H1 (cell line): ENCODE measurements at regions not wholly inside any gene's neighbourhood (a gene's known extent, or its start where the extent isn't known, plus 50 kb on each side); places are given as distances from the start of the nearest gene placed in this dataset.

Experiments
- CTCF ChIA-PET: fragments of 300-600 bp; sonication (Branson Sonifier 250); formaldehyde crosslinking; loops from one replicate; lab custom pipeline; 2021; ENCODE audit not compliant: partially characterized antibody; lab: Charles Lee
- POLR2A ChIA-PET: fragments of 300-600 bp; sonication (Branson Sonifier 250); formaldehyde crosslinking; loops from one replicate; lab custom pipeline; 2021; ENCODE audit warnings: inconsistent platforms; ENCODE audit not compliant: partially characterized antibody; lab: Charles Lee
- DNase-seq, 2 experiments: peaks; one replicate each; pipeline versions ENCODE4 v3.0.0 to v3.0.0-alpha.2; 2010 to 2022; ENCODE audit warnings: low spot score in 2 of 2, low read depth in 1 of 2, mixed read lengths in 1 of 2
- FAIRE-seq: peaks from 2 replicates; lab custom pipeline; 2011; peaks lifted over from hg19 to GRCh38; lab: Jason Lieb, UNC
- H2AFZ ChIP-seq: 2 replicates; pipeline ENCODE4 v1.8.1; 2012; ENCODE audit warnings: low read length, inconsistent platforms
- H2AK5ac ChIP-seq: 2 replicates; pipeline ENCODE4 v1.6.1; 2013; ENCODE audit warnings: low read depth, low read length
- H2BK120ac ChIP-seq: replicated peaks from 2 replicates; pipeline ENCODE3; 2013; ENCODE audit warnings: low read depth, low read length, inconsistent platforms
- H2BK12ac ChIP-seq: 2 replicates; pipeline ENCODE4 v1.6.1; 2013; ENCODE audit warnings: low read depth, low read length
- H2BK15ac ChIP-seq: 2 replicates; pipeline ENCODE4 v1.6.1; 2013; ENCODE audit warnings: low read length
- H2BK20ac ChIP-seq: 2 replicates; pipeline ENCODE4 v1.6.1; 2013; ENCODE audit warnings: low read length
- H2BK5ac ChIP-seq: 2 replicates; pipeline ENCODE4 v1.6.1; 2013; ENCODE audit warnings: low read depth, low read length
- H3K14ac ChIP-seq: 2 replicates; pipeline ENCODE4 v1.6.1; 2013; ENCODE audit warnings: inconsistent platforms; ENCODE audit not compliant: insufficient read length
- H3K18ac ChIP-seq: 2 replicates; pipeline ENCODE4 v1.6.1; 2013; ENCODE audit warnings: low read length; ENCODE audit errors: extremely low read depth
- H3K23ac ChIP-seq: 2 replicates; pipeline ENCODE4 v1.6.1; 2013; ENCODE audit warnings: inconsistent platforms; ENCODE audit not compliant: insufficient read length
- H3K23me2 ChIP-seq: 2 replicates; pipeline ENCODE4 v1.6.1; 2013; ENCODE audit warnings: low read depth, low read length
- H3K27ac ChIP-seq: 2 replicates; pipeline ENCODE4 v1.6.1; 2011; ENCODE audit warnings: low read depth, low read length, inconsistent platforms
- H3K27me3 ChIP-seq, 4 experiments: replicated peaks in 1 of 4; 1 replicate in 1 of 4; 2 replicates in 3 of 4; pipeline versions ENCODE4 v1.6.1 to v1.8.1; 2011 to 2013; ENCODE audit warnings: low read length in 3 of 4, mild to moderate bottlenecking in 3 of 4, inconsistent platforms in 2 of 4, mixed read lengths in 2 of 4, moderate library complexity in 1 of 4; ENCODE audit not compliant: control insufficient read depth in 3 of 4, insufficient read depth in 3 of 4; ENCODE audit errors: extremely low read depth in 1 of 4
- H3K36me3 ChIP-seq, 4 experiments: 2 replicates each; pipeline versions ENCODE4 v1.6.1 to v1.8.1; 2011 to 2013; ENCODE audit warnings: mild to moderate bottlenecking in 4 of 4, low read length in 3 of 4, moderate library complexity in 2 of 4, control low read depth in 1 of 4, inconsistent platforms in 1 of 4; ENCODE audit not compliant: insufficient read depth in 4 of 4, control insufficient read depth in 2 of 4
- H3K4ac ChIP-seq: replicated peaks from 2 replicates; pipeline ENCODE3; 2013; ENCODE audit warnings: low read length, low read depth, mixed read lengths, inconsistent platforms; ENCODE audit not compliant: insufficient read length
- H3K4me1 ChIP-seq, 4 experiments: replicated peaks in 1 of 4; 1 replicate in 1 of 4; 2 replicates in 3 of 4; pipeline versions ENCODE4 v1.6.1 to v1.8.1; 2011 to 2013; ENCODE audit warnings: low read length in 3 of 4, inconsistent platforms in 2 of 4, mixed read lengths in 1 of 4; ENCODE audit not compliant: insufficient read depth in 4 of 4, control insufficient read depth in 3 of 4
- H3K4me2 ChIP-seq, 2 experiments: 2 replicates each; pipeline versions ENCODE4 v1.6.1 to v1.8.1; 2011 to 2013; ENCODE audit warnings: low read depth in 2 of 2, low read length in 2 of 2, control low read depth in 1 of 2, inconsistent platforms in 1 of 2, mild to moderate bottlenecking in 1 of 2; ENCODE audit not compliant: insufficient read depth in 1 of 2
- H3K4me3 ChIP-seq, 4 experiments: fragments of 200-600, 300-600 bp in 1 of 4; sonication (generic), shearing (Covaris generic), sonication (Bioruptor Twin) in 1 of 4; 2 replicates each; pipeline versions ENCODE4 v1.5.1 to v1.8.1; 2011 to 2016; ENCODE audit warnings: low read length in 4 of 4, low read depth in 3 of 4, control low read depth in 2 of 4, inconsistent platforms in 2 of 4, mild to moderate bottlenecking in 2 of 4, mixed read lengths in 1 of 4, moderate library complexity in 1 of 4; ENCODE audit not compliant: insufficient read depth in 2 of 4; ENCODE audit errors: extremely low read depth in 1 of 4
- H3K56ac ChIP-seq: replicated peaks from 2 replicates; pipeline ENCODE3; 2013; ENCODE audit warnings: low read depth, mild to moderate bottlenecking, mixed read lengths, low read length, inconsistent platforms; ENCODE audit not compliant: insufficient read length
- H3K79me1 ChIP-seq: 2 replicates; pipeline ENCODE4 v1.6.1; 2013; ENCODE audit warnings: low read depth, low read length, control low read depth
- H3K79me2 ChIP-seq, 2 experiments: 2 replicates each; pipeline versions ENCODE4 v1.6.1 to v1.8.1; 2012 to 2013; ENCODE audit warnings: low read length in 2 of 2, mild to moderate bottlenecking in 2 of 2, inconsistent platforms in 1 of 2; ENCODE audit not compliant: insufficient read depth in 2 of 2, control insufficient read depth in 1 of 2
- H3K9ac ChIP-seq, 4 experiments: replicated peaks in 1 of 4; 1 replicate in 1 of 4; 2 replicates in 3 of 4; pipeline versions ENCODE4 v1.6.1 to v1.8.1; 2011 to 2013; ENCODE audit warnings: low read depth in 3 of 4, low read length in 3 of 4, control low read depth in 2 of 4, mild to moderate bottlenecking in 2 of 4, moderate library complexity in 2 of 4, inconsistent platforms in 1 of 4; ENCODE audit errors: extremely low read depth in 1 of 4
- H3K9me3 ChIP-seq, 2 experiments: 2 replicates each; pipeline versions ENCODE4 v1.6.1 to v1.8.1; 2012 to 2013; ENCODE audit warnings: mild to moderate bottlenecking in 2 of 2, moderate library complexity in 2 of 2, control low read depth in 1 of 2, inconsistent platforms in 1 of 2, low read depth in 1 of 2, low read length in 1 of 2, mixed read lengths in 1 of 2; ENCODE audit not compliant: insufficient read depth in 2 of 2
- H4K20me1 ChIP-seq, 2 experiments: replicated peaks in 1 of 2; 2 replicates each; pipeline versions ENCODE3 to v1.8.1; 2011 to 2013; ENCODE audit warnings: inconsistent platforms in 2 of 2, low read length in 2 of 2, mild to moderate bottlenecking in 1 of 2; ENCODE audit not compliant: insufficient read depth in 2 of 2, control insufficient read depth in 1 of 2
- H4K5ac ChIP-seq: 2 replicates; pipeline ENCODE4 v1.6.1; 2013; ENCODE audit warnings: low read length, low read depth, mixed read lengths, inconsistent platforms; ENCODE audit not compliant: insufficient read length
- H4K8ac ChIP-seq: 2 replicates; pipeline ENCODE4 v1.8.0; 2013; ENCODE audit warnings: mild to moderate bottlenecking, moderate library complexity, low read length, inconsistent platforms; ENCODE audit not compliant: insufficient read depth; ENCODE audit errors: extremely low read depth
- H4K91ac ChIP-seq: replicated peaks from 2 replicates; pipeline ENCODE3; 2013; ENCODE audit warnings: low read length, mixed read lengths, inconsistent platforms; ENCODE audit not compliant: insufficient read length
- BRCA1 ChIP-seq: IDR thresholded peaks from 2 replicates; pipeline ENCODE4 v1.6.1; 2012; ENCODE audit warnings: low read depth, low read length, improper control_type of control experiment
- CBX5 ChIP-seq: fragments of 300-800, 300-1000 bp; sonication (generic); IDR thresholded peaks from 2 replicates; pipeline ENCODE4 v1.7.1; 2016; ENCODE audit warnings: antibody characterized with exemption, low read length, low read depth
- CBX8 ChIP-seq: fragments of 300-800, 300-1000 bp; sonication (generic); IDR thresholded peaks from 2 replicates; pipeline ENCODE4 v1.7.1; 2016; ENCODE audit warnings: low read depth, low read length, borderline replicate concordance
- GTF2F1 ChIP-seq: IDR thresholded peaks from 2 replicates; pipeline ENCODE4 v1.6.1; 2012; ENCODE audit warnings: low read depth, low read length, improper control_type of control experiment, borderline replicate concordance
- KDM1A ChIP-seq: fragments of 200-600, 300-600 bp; sonication (generic); IDR thresholded peaks from 2 replicates; pipeline ENCODE4 v1.7.1; 2016; ENCODE audit warnings: mild to moderate bottlenecking, low read length, borderline replicate concordance
- KDM5A ChIP-seq: fragments of 200-600 bp; IDR thresholded peaks from 2 replicates; pipeline ENCODE4 v1.7.1; 2012; ENCODE audit warnings: mild to moderate bottlenecking, low read length, inconsistent platforms, mixed read lengths
- NRF1 ChIP-seq: IDR thresholded peaks from 2 replicates; pipeline ENCODE4 v1.6.1; 2011; ENCODE audit warnings: mild to moderate bottlenecking, low read depth, low read length, improper control_type of control experiment
- RXRA ChIP-seq: IDR thresholded peaks from 2 replicates; pipeline ENCODE4 v1.6.1; 2011; ENCODE audit warnings: low read depth, mild to moderate bottlenecking, low read length, moderate library complexity; ENCODE audit not compliant: insufficient read depth
- SIN3A ChIP-seq, 2 experiments: IDR thresholded peaks in 1 of 2; conservative IDR thresholded peaks in 1 of 2; 2 replicates each; pipeline ENCODE4 v1.6.1; 2011 to 2012; ENCODE audit warnings: low read length in 2 of 2, improper control_type of control experiment in 1 of 2, low read depth in 1 of 2, mild to moderate bottlenecking in 1 of 2
- SP1 ChIP-seq: IDR thresholded peaks from 2 replicates; pipeline ENCODE4 v1.6.1; 2011; ENCODE audit warnings: low read depth, low read length
- SUZ12 ChIP-seq: fragments of 200-600 bp; sonication (generic); IDR thresholded peaks from 2 replicates; pipeline ENCODE4 v1.6.1; 2012; ENCODE audit warnings: mild to moderate bottlenecking, inconsistent platforms, low read length, moderate library complexity, mixed read lengths
- TBP ChIP-seq: IDR thresholded peaks from 2 replicates; pipeline ENCODE4 v1.6.1; 2011; ENCODE audit warnings: low read depth, low read length, improper control_type of control experiment
- YY1 ChIP-seq: IDR thresholded peaks from 2 replicates; pipeline ENCODE4 v1.6.1; 2011; ENCODE audit warnings: low read depth, mild to moderate bottlenecking, low read length
- WGBS, 2 experiments: shearing (Covaris generic) in 1 of 2; methylation state at CpG; one replicate each; pipeline versions ENCODE4 v1.1.6 to v1.1.7; 2013 to 2015; ENCODE audit warnings: low lambda C conversion rate in 2 of 2, mixed read lengths in 2 of 2, inconsistent platforms in 1 of 2, low coverage in 1 of 2, missing lambda C conversion rate in 1 of 2; ENCODE audit not compliant: insufficient replicate concordance in 2 of 2, insufficient coverage in 1 of 2, insufficient read length in 1 of 2; ENCODE audit errors: extremely low coverage in 1 of 2, missing lambda C conversion rate in 1 of 2; 5-methylcytosine and 5-hydroxymethylcytosine counted together
- TF ChIP-seq, protein P1 (sequence below): IDR thresholded peaks from 2 replicates; pipeline ENCODE4 v1.6.1; 2012; ENCODE audit warnings: inconsistent platforms

DNA sequence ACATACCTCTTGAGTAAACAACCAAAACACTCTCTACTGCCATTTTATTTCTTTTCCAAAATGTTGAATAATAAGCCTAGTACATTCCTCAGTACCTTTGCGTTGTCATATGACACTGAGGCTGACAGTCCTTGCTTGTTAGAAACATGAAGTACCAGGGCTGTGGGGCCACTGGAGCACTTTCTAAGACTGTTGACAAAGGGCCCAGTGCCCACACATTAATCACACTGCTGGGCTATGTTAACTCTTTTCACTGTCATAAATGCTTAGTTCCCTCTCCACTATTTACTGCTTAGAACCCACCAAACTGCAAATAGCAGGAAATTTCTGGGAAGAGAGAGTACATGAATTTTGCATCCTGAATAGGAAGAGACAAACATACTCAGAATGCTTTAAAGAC is 57.1 kb downstream of the FAM47B start:
- Histone ChIP-seq H2BK15ac (no peak overlapping the region), H4K5ac (no peak overlapping the region), H3K27me3 (no peaks in the 10 kb centered on the region), H3K79me1 (no peaks in the 10 kb centered on the region), H3K56ac (no peak overlapping the region), H2AFZ (no peak overlapping the region), H4K8ac (no peak overlapping the region), H4K91ac (no peak overlapping the region), H3K36me3 (no peaks in the 10 kb centered on the region), H2BK5ac (no peak overlapping the region), H4K20me1 (no peaks in the 10 kb centered on the region), H3K23ac (no peak overlapping the region), H2AK5ac (no peak overlapping the region), H2BK12ac (no peak overlapping the region), H3K4me1 (no peaks in the 10 kb centered on the region), H3K14ac (no peak overlapping the region), H3K79me2 (no peaks in the 10 kb centered on the region), H2BK20ac (no peak overlapping the region), H3K23me2 (no peaks in the 10 kb centered on the region), H3K27ac (no peak overlapping the region), H3K9ac (no peak overlapping the region), H3K9me3 (no peaks in the 10 kb centered on the region), H2BK120ac (no peak overlapping the region), H3K4me3 (no peak overlapping the region), H3K4me2 (no peak overlapping the region), H3K4ac (no peak overlapping the region), H3K18ac (no peak overlapping the region)
- DNase-seq: no peak
- TF ChIP-seq SIN3A (conservative IDR thresholded peaks at IDR 0.05 in 1 of 2, IDR thresholded peaks at IDR 0.05 in 1 of 2; ENCODE audit: low read depth in 1 of 2, low read length in 2 of 2): no peak
- no peak for TF ChIP-seq CBX8
- TF ChIP-seq KDM5A: no peak
- no peak for TF ChIP-seq SUZ12
- no peak for TF ChIP-seq BRCA1
- no peak for TF ChIP-seq KDM1A
- no peak for TF ChIP-seq CBX5
- TF ChIP-seq NRF1: no peak
- TF ChIP-seq, protein P1, sequence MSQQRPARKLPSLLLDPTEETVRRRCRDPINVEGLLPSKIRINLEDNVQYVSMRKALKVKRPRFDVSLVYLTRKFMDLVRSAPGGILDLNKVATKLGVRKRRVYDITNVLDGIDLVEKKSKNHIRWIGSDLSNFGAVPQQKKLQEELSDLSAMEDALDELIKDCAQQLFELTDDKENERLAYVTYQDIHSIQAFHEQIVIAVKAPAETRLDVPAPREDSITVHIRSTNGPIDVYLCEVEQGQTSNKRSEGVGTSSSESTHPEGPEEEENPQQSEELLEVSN: no peak
- TF ChIP-seq SP1: no peak
- no peak for TF ChIP-seq GTF2F1
- TF ChIP-seq TBP: no peak
- no peak for TF ChIP-seq YY1
- no peak for TF ChIP-seq RXRA
- CTCF ChIA-PET: no interaction called here
- WGBS, 2 experiments: 100% methylated on average over 1 of the region's 1 CpG; no CpG with 5 or more reads in 1 of the 2 experiments
- POLR2A ChIA-PET: no interaction called here
- no peak for FAIRE-seq
